Psoas muscle (tissue), 7 donors: ENCODE measurements at regions not wholly inside any gene's neighbourhood (a gene's known extent, or its start where the extent isn't known, plus 50 kb on each side); places are given as distances from the start of the nearest gene placed in this dataset.

Experiments
- ATAC-seq, 4 donors: fragments of 200-7000 bp; cut with Tn5 transposase; one replicate each; pipeline ENCODE4 v1.9.1; 2020; ENCODE audit warnings: moderate library complexity in 3 of 4, mild to moderate bottlenecking in 2 of 4
- DNase-seq, 2 donors: peaks; one replicate each; pipeline ENCODE4 v3.0.0-alpha.2; 2020
- H3K27ac ChIP-seq: fragments of 200-600 bp; one replicate; pipeline ENCODE4 v1.8.0; 2022
- H3K27me3 ChIP-seq, 3 donors: fragments of 200-600 bp in 1 of 3; one replicate each; pipeline versions ENCODE4 v1.6.1 to v1.8.0; 2013 to 2022; ENCODE audit warnings: low read length in 2 of 3, mild to moderate bottlenecking in 2 of 3, moderate library complexity in 1 of 3; ENCODE audit not compliant: insufficient read depth in 3 of 3
- H3K36me3 ChIP-seq, 2 donors: fragments of 200-600 bp in 1 of 2; one replicate each; pipeline versions ENCODE4 v1.6.1 to v1.8.0; 2013 to 2022; ENCODE audit warnings: low read depth in 1 of 2, mild to moderate bottlenecking in 1 of 2, moderate library complexity in 1 of 2; ENCODE audit not compliant: insufficient read depth in 1 of 2
- H3K4me1 ChIP-seq: fragments of 200-600 bp; one replicate; pipeline ENCODE4 v1.8.0; 2022
- H3K4me3 ChIP-seq: fragments of 200-600 bp; one replicate; pipeline ENCODE4 v1.8.0; 2022; ENCODE audit warnings: mild to moderate bottlenecking
- H3K9me3 ChIP-seq: fragments of 200-600 bp; one replicate; pipeline ENCODE4 v1.8.0; 2022
- WGBS, 3 donors: extraction: QIAGEN DNeasy Blood & Tissue Kit; methylation state at CpG; one replicate each; pipeline versions ENCODE4 v1.1.6 to v1.1.7; 2013; 5-methylcytosine and 5-hydroxymethylcytosine counted together
- intact Hi-C, 2 donors: fragments of 100-400 bp; cut with DNase I; formaldehyde crosslinking; loops; one replicate each; pipeline versions ENCODE4 v1.11.0 to v1.14.2; 2022
- TF ChIP-seq, protein P1 (sequence below): fragments of 200-600 bp; IDR thresholded peaks from one replicate; pipeline ENCODE4 v1.8.0; 2022; ENCODE audit warnings: antibody characterized with exemption
- donor health status: healthy with polysubstance abuse.
- donor health status: DM: no; HTN: no; CAD: no; lungs with moderate emphysema.
- donor health status: Bipolar disorder and iron deficiency.
- donor health status: healthy.
- donor health status: DM: yes; HTN: yes; CAD: no.
- donor health status: DM: no; HTN: no; CAD: no.
- donor health status: DM: yes; HTN: yes; CAD: no.

DNA sequence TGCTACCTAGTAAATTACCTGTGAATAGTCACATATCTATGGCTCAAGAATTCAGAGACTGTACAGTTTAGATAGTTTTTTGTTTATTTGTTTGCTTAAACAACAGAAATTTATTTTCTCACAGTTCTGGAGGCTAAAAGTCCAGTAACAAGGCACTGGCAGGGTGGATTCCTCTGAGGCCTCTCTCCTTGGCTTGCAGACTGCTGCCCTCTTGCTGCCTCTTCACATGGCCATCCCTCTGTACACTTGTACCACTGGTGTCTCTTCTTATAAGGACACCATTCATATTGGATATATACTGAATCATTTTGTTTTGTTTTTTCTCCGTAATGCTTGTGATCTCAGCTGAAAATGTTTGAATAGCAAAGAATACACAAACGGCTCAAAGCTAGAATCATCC is 56.4 kb upstream of the MIR17HG start:
- no peaks in the 10 kb centered on the region for H3K4me1 ChIP-seq
- WGBS, 3 donors, result 62 to 80% (median 78%) methylated on average over 2 of the region's 2 CpGs
- TF ChIP-seq, protein P1, sequence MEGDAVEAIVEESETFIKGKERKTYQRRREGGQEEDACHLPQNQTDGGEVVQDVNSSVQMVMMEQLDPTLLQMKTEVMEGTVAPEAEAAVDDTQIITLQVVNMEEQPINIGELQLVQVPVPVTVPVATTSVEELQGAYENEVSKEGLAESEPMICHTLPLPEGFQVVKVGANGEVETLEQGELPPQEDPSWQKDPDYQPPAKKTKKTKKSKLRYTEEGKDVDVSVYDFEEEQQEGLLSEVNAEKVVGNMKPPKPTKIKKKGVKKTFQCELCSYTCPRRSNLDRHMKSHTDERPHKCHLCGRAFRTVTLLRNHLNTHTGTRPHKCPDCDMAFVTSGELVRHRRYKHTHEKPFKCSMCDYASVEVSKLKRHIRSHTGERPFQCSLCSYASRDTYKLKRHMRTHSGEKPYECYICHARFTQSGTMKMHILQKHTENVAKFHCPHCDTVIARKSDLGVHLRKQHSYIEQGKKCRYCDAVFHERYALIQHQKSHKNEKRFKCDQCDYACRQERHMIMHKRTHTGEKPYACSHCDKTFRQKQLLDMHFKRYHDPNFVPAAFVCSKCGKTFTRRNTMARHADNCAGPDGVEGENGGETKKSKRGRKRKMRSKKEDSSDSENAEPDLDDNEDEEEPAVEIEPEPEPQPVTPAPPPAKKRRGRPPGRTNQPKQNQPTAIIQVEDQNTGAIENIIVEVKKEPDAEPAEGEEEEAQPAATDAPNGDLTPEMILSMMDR, result no peak
- no peak for ATAC-seq
- no peaks in the 10 kb centered on the region for H3K36me3 ChIP-seq
- intact Hi-C loops, result no loop called here
- H3K27ac ChIP-seq, result no peak overlapping the region
- H3K9me3 ChIP-seq, result no peaks in the 10 kb centered on the region
- no peak overlapping the region for H3K4me3 ChIP-seq
- H3K27me3 ChIP-seq, result no peaks in the 10 kb centered on the region
- no peak for DNase-seq

DNA sequence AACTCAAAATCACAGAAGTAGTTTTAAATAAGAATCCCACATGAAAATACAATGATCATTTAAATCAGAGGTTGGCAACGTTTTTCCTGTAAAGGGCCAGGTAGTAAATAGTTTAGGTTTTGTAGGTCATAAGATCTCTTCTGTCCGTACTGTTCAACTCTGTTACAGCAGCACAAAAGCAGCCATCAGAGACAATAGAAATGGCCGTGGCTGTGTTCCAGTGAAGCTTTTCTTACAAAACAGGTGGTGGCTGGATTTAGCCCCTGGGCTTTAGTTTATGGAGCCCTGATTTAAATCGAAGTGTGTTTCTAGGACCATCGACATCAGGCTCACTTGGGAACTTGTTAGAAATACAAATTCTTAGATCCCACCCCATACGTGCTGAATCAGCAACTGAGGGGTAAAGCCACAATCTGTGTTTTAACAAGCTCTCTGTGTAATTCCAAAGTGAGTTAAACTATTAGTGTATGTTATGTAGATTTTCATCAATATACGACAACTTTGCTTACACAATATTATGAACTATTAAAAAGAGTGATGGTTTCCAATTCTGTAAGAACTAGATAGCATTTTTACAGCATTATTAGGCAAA is 54.8 kb upstream of the MIR17HG start:
- intact Hi-C loops, result no loop called here
- ATAC-seq, result no peak
- no peak overlapping the region for H3K27ac ChIP-seq
- no peaks in the 10 kb centered on the region for H3K9me3 ChIP-seq
- no peaks in the 10 kb centered on the region for H3K36me3 ChIP-seq
- no peaks in the 10 kb centered on the region for H3K27me3 ChIP-seq
- no peaks in the 10 kb centered on the region for H3K4me1 ChIP-seq
- TF ChIP-seq, protein P1, result no peak
- no peak for DNase-seq
- WGBS, 3 donors, result 20 to 30% (median 21%) methylated on average over 7 of the region's 7 CpGs
- no peak overlapping the region for H3K4me3 ChIP-seq

DNA sequence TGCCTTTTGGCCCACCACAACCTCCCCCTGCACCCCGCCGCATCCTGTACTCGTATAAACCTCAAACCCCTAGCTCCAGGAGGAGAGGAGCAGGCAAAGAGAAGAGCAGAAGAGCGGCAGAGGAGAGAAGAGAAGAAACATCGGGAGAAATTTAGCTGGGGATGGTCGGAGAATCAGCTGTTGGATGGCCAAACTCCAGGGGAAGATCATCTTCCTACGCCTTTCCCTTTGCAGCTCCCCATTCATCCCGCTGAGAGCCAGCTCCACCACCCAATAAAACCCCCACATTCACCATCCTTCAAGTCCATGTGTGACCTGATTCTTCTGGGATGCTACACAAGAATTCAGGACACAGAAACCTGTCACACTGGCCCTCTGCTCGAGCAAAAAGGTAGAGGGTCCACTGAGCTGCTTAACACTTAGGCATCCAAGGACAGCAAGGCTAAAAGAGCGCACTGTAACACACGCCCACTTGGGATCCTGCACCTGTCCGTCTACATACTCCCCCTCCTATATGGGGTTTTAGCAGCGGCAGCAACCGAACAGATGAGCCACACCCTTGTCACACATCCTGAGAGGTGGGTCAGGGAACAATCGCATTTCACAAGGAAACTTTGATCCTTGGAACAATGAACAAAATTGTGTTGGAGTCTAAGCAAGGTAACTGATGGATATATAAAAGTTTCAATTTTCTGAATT is 51.6 kb upstream of the MIR17HG start:
- H3K36me3 ChIP-seq, result no peaks in the 10 kb centered on the region
- no peak overlapping the region for H3K4me3 ChIP-seq
- 78 to 82% (median 79%) methylated on average over 15 of the region's 15 CpGs for WGBS, 3 donors
- no peak overlapping the region for H3K27ac ChIP-seq
- ATAC-seq (no peak), DNase-seq (no peak)
- TF ChIP-seq, protein P1, result no peak
- no peaks in the 10 kb centered on the region for H3K9me3 ChIP-seq
- intact Hi-C loops, result no loop called here
- no peaks in the 10 kb centered on the region for H3K4me1 ChIP-seq
- no peaks in the 10 kb centered on the region for H3K27me3 ChIP-seq

DNA sequence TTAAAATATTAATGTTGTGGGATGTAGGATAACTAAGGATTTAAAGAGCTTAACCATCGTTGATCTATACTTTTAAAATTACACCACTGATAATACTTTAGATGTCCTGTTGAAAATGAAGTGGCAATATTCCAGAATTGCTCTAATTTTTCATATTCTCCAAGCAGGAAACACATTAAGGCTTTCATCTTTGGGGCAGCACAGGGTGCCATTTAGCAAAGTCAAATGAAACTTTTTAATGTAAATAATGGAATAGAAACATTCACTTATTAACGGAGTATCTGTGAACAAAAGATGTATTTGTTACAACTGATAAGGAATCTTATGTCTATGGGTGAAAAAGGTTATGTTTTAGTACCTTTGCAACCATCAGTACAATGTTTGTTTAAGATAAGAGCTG is 50.0 kb upstream of the MIR17HG start:
- DNase-seq (no peak), ATAC-seq (no peak)
- WGBS, 3 donors, result 54 to 61% (median 57%) methylated on average over 2 of the region's 2 CpGs
- H3K4me1 ChIP-seq, result no peaks in the 10 kb centered on the region
- no peak overlapping the region for H3K4me3 ChIP-seq
- TF ChIP-seq, protein P1, result no peak
- no peaks in the 10 kb centered on the region for H3K36me3 ChIP-seq
- H3K9me3 ChIP-seq, result no peaks in the 10 kb centered on the region
- H3K27ac ChIP-seq, result no peak overlapping the region
- H3K27me3 ChIP-seq, result no peaks in the 10 kb centered on the region
- intact Hi-C loops, result no loop called here
